Endothelial cell of umbilical vein (primary cell): ENCODE measurements at regions not wholly inside any gene's neighbourhood (a gene's known extent, or its start where the extent isn't known, plus 50 kb on each side); places are given as distances from the start of the nearest gene placed in this dataset.

Experiments
- BruUV-seq: library from RNA; stranded (reverse); fragments of 400-500 nt; replicated peaks from 2 replicates; lab custom pipeline; 2021; lab: Mats Ljungman, UMichigan
- CTCF ChIA-PET: fragments of 300-600, 350-600 bp; sonication (Branson Sonifier 250); formaldehyde crosslinking; loops from one replicate; lab custom pipeline; 2021; ENCODE audit warnings: antibody characterized with exemption, inconsistent platforms; lab: Charles Lee
- POLR2A ChIA-PET: fragments of 300-600, 350-600 bp; sonication (Branson Sonifier 250); formaldehyde crosslinking; loops from one replicate; lab custom pipeline; 2021; ENCODE audit warnings: antibody characterized with exemption, inconsistent platforms; lab: Charles Lee
- DNase-seq: peaks from one replicate; pipeline ENCODE4 v3.0.0-alpha.2; 2011; ENCODE audit warnings: low read depth, low spot score
- FAIRE-seq: peaks from 2 replicates; lab custom pipeline; 2011; peaks lifted over from hg19 to GRCh38; lab: Jason Lieb, UNC
- H2AFZ ChIP-seq: 2 replicates; pipeline ENCODE4 v1.6.0; 2012; ENCODE audit warnings: low read depth, low read length, control low read depth, inconsistent platforms
- H3K27ac ChIP-seq: 2 replicates; pipeline ENCODE4 v1.5.1; 2011; ENCODE audit warnings: low read depth, mild to moderate bottlenecking, control low read depth, low read length, moderate library complexity; ENCODE audit not compliant: insufficient read depth
- H3K27me3 ChIP-seq, 2 experiments: 2 replicates each; pipeline versions ENCODE4 v1.6.0 to v1.6.1; 2011; ENCODE audit warnings: low read length in 2 of 2, mixed read lengths in 1 of 2; ENCODE audit not compliant: control insufficient read depth in 2 of 2, insufficient read depth in 2 of 2
- H3K36me3 ChIP-seq, 2 experiments: 2 replicates in 1 of 2; 3 replicates in 1 of 2; pipeline ENCODE4 v1.5.1; 2011; ENCODE audit warnings: low read length in 2 of 2, mild to moderate bottlenecking in 1 of 2, moderate library complexity in 1 of 2; ENCODE audit not compliant: control insufficient read depth in 2 of 2, insufficient read depth in 2 of 2; ENCODE audit errors: extremely low read depth in 1 of 2
- H3K4me1 ChIP-seq: 3 replicates; pipeline ENCODE4 v1.5.1; 2011; ENCODE audit warnings: mild to moderate bottlenecking, low read length; ENCODE audit not compliant: control insufficient read depth, insufficient read depth; ENCODE audit errors: extremely low read depth
- H3K4me2 ChIP-seq: 2 replicates; pipeline ENCODE4 v1.6.1; 2011; ENCODE audit warnings: low read length, control low read depth, mixed read lengths; ENCODE audit not compliant: insufficient read depth
- H3K4me3 ChIP-seq, 3 experiments: fragments of 200-600 bp in 1 of 3; sonication (generic), shearing (Covaris generic) in 1 of 3; replicated peaks in 1 of 3; 2 replicates each; pipeline ENCODE4 v1.5.1; 2011 to 2016; ENCODE audit warnings: control low read depth in 3 of 3, low read length in 3 of 3, mild to moderate bottlenecking in 2 of 3, inconsistent platforms in 1 of 3, low read depth in 1 of 3, moderate library complexity in 1 of 3; ENCODE audit not compliant: insufficient read depth in 1 of 3
- H3K79me2 ChIP-seq: 2 replicates; pipeline ENCODE4 v1.6.0; 2012; ENCODE audit warnings: low read length, inconsistent platforms; ENCODE audit not compliant: control insufficient read depth, insufficient read depth
- H3K9ac ChIP-seq: replicated peaks from 2 replicates; pipeline ENCODE3; 2011; ENCODE audit warnings: low read length, control low read depth; ENCODE audit not compliant: insufficient read depth; ENCODE audit errors: extremely low read depth
- H3K9me1 ChIP-seq: replicated peaks from 3 replicates; pipeline ENCODE4 v1.6.0; 2011; ENCODE audit warnings: mild to moderate bottlenecking, low read length; ENCODE audit not compliant: control insufficient read depth, insufficient read depth; ENCODE audit errors: extremely low read depth
- H3K9me3 ChIP-seq: replicated peaks from 2 replicates; pipeline ENCODE4 v1.5.1; 2012; ENCODE audit warnings: low read length, inconsistent platforms; ENCODE audit not compliant: control insufficient read depth, insufficient read depth
- H4K20me1 ChIP-seq: replicated peaks from 2 replicates; pipeline ENCODE3; 2011; ENCODE audit warnings: mild to moderate bottlenecking, low read length; ENCODE audit not compliant: control insufficient read depth, insufficient read depth; ENCODE audit errors: extremely low read depth
- EZH2 ChIP-seq: IDR thresholded peaks from 2 replicates; pipeline ENCODE4 v1.6.1; 2012; ENCODE audit warnings: borderline replicate concordance, low read depth, mild to moderate bottlenecking, moderate library complexity, low read length, inconsistent platforms; ENCODE audit not compliant: severe bottlenecking
- FOS ChIP-seq: IDR thresholded peaks from 2 replicates; pipeline ENCODE4 v1.6.1; 2011; ENCODE audit warnings: mild to moderate bottlenecking, low read length, moderate library complexity, borderline replicate concordance; ENCODE audit not compliant: insufficient read depth
- GATA2 ChIP-seq: IDR thresholded peaks from 2 replicates; pipeline ENCODE4 v1.7.0; 2011; ENCODE audit warnings: low read depth, mild to moderate bottlenecking, moderate library complexity, mixed read lengths, low read length; ENCODE audit not compliant: insufficient read length, insufficient read depth
- JUN ChIP-seq: IDR thresholded peaks from 2 replicates; pipeline ENCODE4 v1.6.1; 2011; ENCODE audit warnings: borderline replicate concordance, low read depth; ENCODE audit not compliant: insufficient read length, insufficient read depth
- MAX ChIP-seq: IDR thresholded peaks from 2 replicates; pipeline ENCODE4 v1.6.1; 2011; ENCODE audit not compliant: insufficient read depth, insufficient read length
- MYC ChIP-seq: IDR thresholded peaks from one replicate; pipeline ENCODE4 v1.6.1; 2011; ENCODE audit warnings: mild to moderate bottlenecking, low read depth, low read length
- POLR2A ChIP-seq: IDR thresholded peaks from 2 replicates; pipeline ENCODE4 v1.6.1; 2012; ENCODE audit warnings: low read depth, mild to moderate bottlenecking, control low read depth, low read length
- POLR2AphosphoS5 ChIP-seq: IDR thresholded peaks from 2 replicates; pipeline ENCODE4 v1.6.1; 2012; ENCODE audit warnings: low read depth, mild to moderate bottlenecking, control low read depth, low read length, moderate library complexity; ENCODE audit not compliant: insufficient read depth
- dilution Hi-C: fragments of 300-500 bp; cut with MboI; formaldehyde crosslinking; loops from one replicate; pipeline ENCODE4 v1.15.0; 2019; ENCODE audit warnings: low sequenced_read_pairs; ENCODE audit not compliant: extremely low pct_ligation_motif_present
- intact Hi-C: fragments of 100-400 bp; cut with micrococcal nuclease; formaldehyde crosslinking; loops from one replicate; pipeline ENCODE4 v1.10.0; 2022
- TF ChIP-seq, protein P1 (sequence below), 2 donors: IDR thresholded peaks; 1 replicate in 1 of 2; 2 replicates in 1 of 2; pipeline ENCODE4 v1.5.1; 2011; ENCODE audit warnings: low read length in 2 of 2, mild to moderate bottlenecking in 2 of 2, moderate library complexity in 2 of 2, control low read depth in 1 of 2, inconsistent platforms in 1 of 2, low read depth in 1 of 2; ENCODE audit not compliant: insufficient read depth in 1 of 2; ENCODE audit errors: extremely low read depth in 1 of 2

GRCh38 chr19:34044021-34044420 lies 128.3 kb upstream of the LSM14A start:
- H4K20me1 ChIP-seq, result no peaks in the 10 kb centered on the region
- no peaks in the 10 kb centered on the region for H3K36me3 ChIP-seq
- no peak overlapping the region for H3K27ac ChIP-seq
- no peaks in the 10 kb centered on the region for H3K9me1 ChIP-seq
- no peaks in the 10 kb centered on the region for H3K27me3 ChIP-seq
- intact Hi-C loops, result no loop called here
- no peaks in the 10 kb centered on the region for H3K79me2 ChIP-seq
- H3K9ac ChIP-seq, result no peak overlapping the region
- no peak for DNase-seq
- BruUV-seq, result no TSS peak
- H3K4me2 ChIP-seq, result no peak overlapping the region
- no peak for TF ChIP-seq MYC
- TF ChIP-seq MAX, result no peak
- no peak for TF ChIP-seq JUN
- TF ChIP-seq POLR2A, result no peak
- no peak for TF ChIP-seq FOS
- no peak for TF ChIP-seq GATA2
- TF ChIP-seq POLR2AphosphoS5, result no peak
- no peak for TF ChIP-seq EZH2
- TF ChIP-seq, protein P1, sequence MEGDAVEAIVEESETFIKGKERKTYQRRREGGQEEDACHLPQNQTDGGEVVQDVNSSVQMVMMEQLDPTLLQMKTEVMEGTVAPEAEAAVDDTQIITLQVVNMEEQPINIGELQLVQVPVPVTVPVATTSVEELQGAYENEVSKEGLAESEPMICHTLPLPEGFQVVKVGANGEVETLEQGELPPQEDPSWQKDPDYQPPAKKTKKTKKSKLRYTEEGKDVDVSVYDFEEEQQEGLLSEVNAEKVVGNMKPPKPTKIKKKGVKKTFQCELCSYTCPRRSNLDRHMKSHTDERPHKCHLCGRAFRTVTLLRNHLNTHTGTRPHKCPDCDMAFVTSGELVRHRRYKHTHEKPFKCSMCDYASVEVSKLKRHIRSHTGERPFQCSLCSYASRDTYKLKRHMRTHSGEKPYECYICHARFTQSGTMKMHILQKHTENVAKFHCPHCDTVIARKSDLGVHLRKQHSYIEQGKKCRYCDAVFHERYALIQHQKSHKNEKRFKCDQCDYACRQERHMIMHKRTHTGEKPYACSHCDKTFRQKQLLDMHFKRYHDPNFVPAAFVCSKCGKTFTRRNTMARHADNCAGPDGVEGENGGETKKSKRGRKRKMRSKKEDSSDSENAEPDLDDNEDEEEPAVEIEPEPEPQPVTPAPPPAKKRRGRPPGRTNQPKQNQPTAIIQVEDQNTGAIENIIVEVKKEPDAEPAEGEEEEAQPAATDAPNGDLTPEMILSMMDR (IDR thresholded peaks at IDR 0.05; ENCODE audit: extremely low read depth in 1 of 2, insufficient read depth in 1 of 2, low read depth in 1 of 2, low read length in 2 of 2), result no peak
- dilution Hi-C loops, result no loop called here
- no peak overlapping the region for H2AFZ ChIP-seq
- H3K4me3 ChIP-seq, result no peak overlapping the region
- POLR2A ChIA-PET, result no interaction called here
- no peaks in the 10 kb centered on the region for H3K9me3 ChIP-seq
- CTCF ChIA-PET, result interaction anchor here (0.8 to 4.4 kb wide), 2 partner anchors 52 to 101 kb away, joined by 3 to 66 read pairs; no protein-coding TSS in a partner anchor
- no peaks in the 10 kb centered on the region for H3K4me1 ChIP-seq
- no peak for FAIRE-seq
